Neutrophil (primary cell): ENCODE measurements at regions not wholly inside any gene's neighbourhood (a gene's known extent, or its start where the extent isn't known, plus 50 kb on each side); places are given as distances from the start of the nearest gene placed in this dataset.

Experiments
- H3K27ac ChIP-seq: fragments of 200-600 bp; sonication (generic); 2 replicates; pipeline ENCODE4 v1.5.1; 2016; ENCODE audit warnings: mild to moderate bottlenecking, moderate library complexity
- H3K27me3 ChIP-seq: fragments of 200-600 bp; sonication (generic); 2 replicates; pipeline ENCODE4 v1.6.0; 2016; ENCODE audit warnings: mild to moderate bottlenecking
- H3K36me3 ChIP-seq: fragments of 200-600 bp; sonication (generic); 2 replicates; pipeline ENCODE4 v1.5.1; 2017
- H3K4me1 ChIP-seq, 2 experiments: fragments of 200-600 bp in 1 of 2; sonication (generic) in 1 of 2; 1 replicate in 1 of 2; 2 replicates in 1 of 2; pipeline versions ENCODE4 v1.5.1 to v1.6.1; 2013 to 2016; ENCODE audit warnings: low read depth in 1 of 2, low read length in 1 of 2, mild to moderate bottlenecking in 1 of 2, moderate library complexity in 1 of 2; ENCODE audit not compliant: control insufficient read depth in 1 of 2, insufficient read depth in 1 of 2
- H3K4me3 ChIP-seq, 2 experiments: fragments of 200-600 bp in 1 of 2; sonication (generic) in 1 of 2; 1 replicate in 1 of 2; 2 replicates in 1 of 2; pipeline ENCODE4 v1.5.1; 2013 to 2016; ENCODE audit warnings: low read depth in 1 of 2, low read length in 1 of 2, mild to moderate bottlenecking in 1 of 2, moderate library complexity in 1 of 2
- H3K9me3 ChIP-seq: fragments of 200-600 bp; sonication (generic); 2 replicates; pipeline ENCODE4 v1.5.1; 2016
- TF ChIP-seq, protein P1 (sequence below): fragments of 200-600 bp; sonication (generic); IDR thresholded peaks from 2 replicates; pipeline ENCODE4 v1.5.1; 2016; ENCODE audit warnings: antibody characterized with exemption

DNA sequence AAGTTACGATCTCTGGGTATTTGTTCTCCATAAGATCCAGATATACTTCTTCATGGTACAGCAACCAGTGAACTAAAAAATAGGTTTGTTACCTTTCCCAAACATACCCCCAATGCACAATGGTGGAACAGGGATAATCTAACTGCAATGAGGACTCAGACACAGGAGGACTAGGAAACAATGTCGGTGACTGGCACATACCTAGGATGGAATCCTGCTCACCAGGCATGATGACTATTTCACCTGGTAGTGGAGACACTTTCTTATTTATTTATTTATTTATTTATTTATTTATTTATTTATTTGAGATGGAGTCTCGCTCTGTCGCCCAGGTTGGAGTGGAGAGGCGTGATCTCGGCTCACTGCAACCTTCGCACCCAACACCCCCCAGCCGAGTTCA lies 159.9 kb upstream of the CCNH start:
- no peaks in the 10 kb centered on the region for H3K4me1 ChIP-seq
- H3K27me3 ChIP-seq = no peaks in the 10 kb centered on the region
- H3K9me3 ChIP-seq = no peaks in the 10 kb centered on the region
- no peaks in the 10 kb centered on the region for H3K36me3 ChIP-seq
- H3K27ac ChIP-seq = no peak overlapping the region
- TF ChIP-seq, protein P1, sequence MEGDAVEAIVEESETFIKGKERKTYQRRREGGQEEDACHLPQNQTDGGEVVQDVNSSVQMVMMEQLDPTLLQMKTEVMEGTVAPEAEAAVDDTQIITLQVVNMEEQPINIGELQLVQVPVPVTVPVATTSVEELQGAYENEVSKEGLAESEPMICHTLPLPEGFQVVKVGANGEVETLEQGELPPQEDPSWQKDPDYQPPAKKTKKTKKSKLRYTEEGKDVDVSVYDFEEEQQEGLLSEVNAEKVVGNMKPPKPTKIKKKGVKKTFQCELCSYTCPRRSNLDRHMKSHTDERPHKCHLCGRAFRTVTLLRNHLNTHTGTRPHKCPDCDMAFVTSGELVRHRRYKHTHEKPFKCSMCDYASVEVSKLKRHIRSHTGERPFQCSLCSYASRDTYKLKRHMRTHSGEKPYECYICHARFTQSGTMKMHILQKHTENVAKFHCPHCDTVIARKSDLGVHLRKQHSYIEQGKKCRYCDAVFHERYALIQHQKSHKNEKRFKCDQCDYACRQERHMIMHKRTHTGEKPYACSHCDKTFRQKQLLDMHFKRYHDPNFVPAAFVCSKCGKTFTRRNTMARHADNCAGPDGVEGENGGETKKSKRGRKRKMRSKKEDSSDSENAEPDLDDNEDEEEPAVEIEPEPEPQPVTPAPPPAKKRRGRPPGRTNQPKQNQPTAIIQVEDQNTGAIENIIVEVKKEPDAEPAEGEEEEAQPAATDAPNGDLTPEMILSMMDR = no peak
- no peak overlapping the region for H3K4me3 ChIP-seq

GRCh38 chr5:87572090-87572489 lies 159.4 kb upstream of the CCNH start:
- H3K36me3 ChIP-seq = no peaks in the 10 kb centered on the region
- H3K27me3 ChIP-seq = no peaks in the 10 kb centered on the region
- H3K4me1 ChIP-seq = no peaks in the 10 kb centered on the region
- H3K9me3 ChIP-seq = no peaks in the 10 kb centered on the region
- no peak overlapping the region for H3K4me3 ChIP-seq
- TF ChIP-seq, protein P1 = no peak
- H3K27ac ChIP-seq = no peak overlapping the region

DNA sequence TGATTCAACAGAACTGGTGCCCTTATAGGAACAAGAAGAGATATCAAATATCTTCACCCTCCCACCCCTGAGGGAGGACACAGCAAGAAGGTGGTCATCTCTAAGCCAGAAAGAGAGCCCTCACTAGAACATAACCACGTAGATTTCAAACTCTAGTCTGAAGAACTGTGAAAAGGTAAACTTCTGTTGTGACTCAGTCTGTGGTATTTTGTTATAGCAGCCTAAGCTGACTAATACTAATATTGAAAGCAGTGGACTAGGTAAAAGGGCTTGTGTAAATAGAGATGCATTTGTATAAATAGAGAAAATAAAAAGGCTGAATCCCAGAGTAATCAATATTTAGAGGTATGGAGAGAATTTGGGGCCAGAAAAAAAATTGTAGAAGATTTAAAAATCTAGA lies 157.6 kb upstream of the CCNH start:
- Histone ChIP-seq H3K9me3 (no peaks in the 10 kb centered on the region), H3K27ac (no peak overlapping the region), H3K4me3 (no peak overlapping the region), H3K27me3 (no peaks in the 10 kb centered on the region), H3K4me1 (no peaks in the 10 kb centered on the region), H3K36me3 (no peaks in the 10 kb centered on the region)
- TF ChIP-seq, protein P1 = no peak

- TF ChIP-seq, protein P1 = no peak
- H3K27ac ChIP-seq = no peak overlapping the region
These were observed 149.3 kb upstream of the CCNH start for GRCh38 chr5:87562068-87562467.

GRCh38 chr5:87560528-87560927 lies 147.8 kb upstream of the CCNH start:
- Histone ChIP-seq H3K4me3 (no peak overlapping the region), H3K9me3 (no peaks in the 10 kb centered on the region), H3K4me1 (no peaks in the 10 kb centered on the region), H3K36me3 (no peaks in the 10 kb centered on the region), H3K27me3 (no peaks in the 10 kb centered on the region), H3K27ac (no peak overlapping the region)
- TF ChIP-seq, protein P1 = no peak

More at GRCh38 chr5:87562068-87562467, 149.3 kb upstream of the CCNH start:
- Histone ChIP-seq H3K27me3 (no peaks in the 10 kb centered on the region), H3K9me3 (no peaks in the 10 kb centered on the region), H3K36me3 (no peaks in the 10 kb centered on the region), H3K4me3 (no peak overlapping the region), H3K4me1 (no peaks in the 10 kb centered on the region)

- no peaks in the 10 kb centered on the region for H3K9me3 ChIP-seq
- H3K36me3 ChIP-seq = no peaks in the 10 kb centered on the region
- no peak overlapping the region for H3K4me3 ChIP-seq
- H3K27me3 ChIP-seq = no peaks in the 10 kb centered on the region
- H3K27ac ChIP-seq = no peak overlapping the region
- TF ChIP-seq, protein P1 = no peak
- no peaks in the 10 kb centered on the region for H3K4me1 ChIP-seq
These were observed 139.2 kb upstream of the CCNH start for GRCh38 chr5:87551911-87552310.
